GM19397 (cell line): ENCODE measurements at regions not wholly inside any gene's neighbourhood (a gene's known extent, or its start where the extent isn't known, plus 50 kb on each side); places are given as distances from the start of the nearest gene placed in this dataset.

ENCODE experiments used
- ATAC-seq: cut with Tn5 transposase; IDR thresholded peaks from one replicate; pipeline ENCODE4 v1.9.1; 2021; ENCODE audit warnings: mild to moderate bottlenecking, moderate library complexity; ENCODE audit not compliant: unreplicated experiment

GRCh38 chr7:21140622-21141021, 287.3 kb upstream of the SP4 start:
- ATAC-seq, result no peak

GRCh38 chr7:21141476-21141875, 286.4 kb upstream of the SP4 start:
- ATAC-seq, result no peak

GRCh38 chr7:21142081-21142480, 285.8 kb upstream of the SP4 start:
- no peak for ATAC-seq

GRCh38 chr7:21146642-21147423, 281.1 kb upstream of the SP4 start:
- ATAC-seq, result no peak

DNA sequence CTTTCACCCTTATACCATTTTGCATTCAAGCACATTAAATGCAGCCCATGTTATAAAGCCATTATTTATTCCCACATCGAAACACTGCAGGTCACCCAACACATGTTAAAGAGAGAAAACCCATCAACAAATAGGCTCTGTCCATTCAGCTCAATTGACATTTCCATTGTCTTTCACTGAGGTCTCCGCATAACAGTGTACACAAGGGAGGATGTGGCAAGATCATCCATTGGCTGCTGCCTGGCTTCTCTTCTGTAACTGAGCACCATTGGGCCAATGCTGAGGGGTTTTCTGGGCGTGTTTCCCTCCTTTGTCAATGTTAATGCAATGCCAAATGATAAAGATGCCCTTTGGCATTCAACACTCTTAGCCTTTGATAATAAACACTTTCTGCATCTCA, 278.1 kb upstream of the SP4 start:
- no peak for ATAC-seq

GRCh38 chr7:21154614-21155013, 273.3 kb upstream of the SP4 start:
- ATAC-seq, result no peak

- no peak for ATAC-seq
These were observed 268.4 kb upstream of the SP4 start for GRCh38 chr7:21159506-21159905.

DNA sequence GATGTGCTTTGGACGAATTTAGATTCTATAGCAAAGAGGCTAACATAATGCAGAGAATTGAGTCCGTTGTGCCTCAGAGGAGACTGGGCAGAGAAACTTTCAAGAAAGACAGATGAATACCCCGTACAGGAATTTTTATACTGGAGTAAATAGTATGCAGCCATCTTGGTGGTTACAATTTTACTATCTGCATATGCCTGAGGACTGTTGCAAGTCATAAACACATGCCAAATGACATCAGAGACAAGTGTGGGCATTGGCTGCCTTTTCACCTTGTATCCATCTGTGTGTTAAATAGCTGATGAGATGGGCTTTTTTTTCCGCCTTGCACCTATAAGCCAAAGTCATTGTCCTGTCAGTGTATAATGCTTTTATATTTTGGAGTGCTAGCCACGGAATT, 267.5 kb upstream of the SP4 start:
- ATAC-seq, result no peak

- ATAC-seq, result no peak
These were observed 259.9 kb upstream of the SP4 start for GRCh38 chr7:21167942-21168341.

DNA sequence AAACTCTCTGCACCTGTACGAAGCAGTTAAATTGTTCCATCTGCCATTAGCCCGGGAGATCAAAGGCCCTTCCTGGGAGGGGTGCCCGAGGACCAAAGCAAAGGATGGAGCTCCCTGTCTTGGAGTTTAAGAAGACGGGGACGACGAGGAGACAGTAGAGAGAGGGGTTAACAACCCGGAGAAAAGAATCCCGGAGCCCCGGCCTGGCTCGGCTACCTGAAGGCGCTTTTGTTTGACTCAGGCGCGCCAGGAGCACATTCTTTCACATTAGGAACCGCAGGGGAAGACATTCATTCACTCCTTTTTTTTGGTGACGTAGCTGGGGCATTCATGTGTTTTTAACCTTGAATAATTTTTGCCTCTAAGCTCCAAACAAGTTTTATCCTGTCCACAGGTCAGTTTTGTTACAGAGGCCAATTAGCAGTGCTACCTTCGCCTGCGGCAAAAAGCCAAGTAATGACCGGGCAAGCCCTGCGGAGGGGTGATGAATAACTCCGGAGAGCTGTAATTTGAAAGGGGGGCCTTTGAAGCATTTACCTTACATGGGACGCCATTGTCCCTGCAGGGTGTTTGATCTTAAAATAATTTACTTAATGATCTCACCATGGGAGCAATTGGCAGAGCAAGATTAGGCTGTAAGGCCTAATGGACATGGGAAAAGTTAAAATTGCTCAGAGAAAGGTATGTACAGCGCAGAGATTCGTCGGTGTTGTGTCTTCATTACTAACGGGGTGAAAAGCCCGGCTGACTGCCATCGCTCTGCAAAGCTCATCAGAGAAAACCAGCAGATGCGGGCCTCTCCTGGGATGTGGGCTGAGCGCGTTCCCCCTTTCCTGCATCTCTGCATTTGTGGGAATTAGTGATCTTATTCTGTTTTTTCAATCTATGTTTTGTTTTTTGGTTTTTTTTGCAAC, 258.0 kb upstream of the SP4 start:
- ATAC-seq, result no peak

DNA sequence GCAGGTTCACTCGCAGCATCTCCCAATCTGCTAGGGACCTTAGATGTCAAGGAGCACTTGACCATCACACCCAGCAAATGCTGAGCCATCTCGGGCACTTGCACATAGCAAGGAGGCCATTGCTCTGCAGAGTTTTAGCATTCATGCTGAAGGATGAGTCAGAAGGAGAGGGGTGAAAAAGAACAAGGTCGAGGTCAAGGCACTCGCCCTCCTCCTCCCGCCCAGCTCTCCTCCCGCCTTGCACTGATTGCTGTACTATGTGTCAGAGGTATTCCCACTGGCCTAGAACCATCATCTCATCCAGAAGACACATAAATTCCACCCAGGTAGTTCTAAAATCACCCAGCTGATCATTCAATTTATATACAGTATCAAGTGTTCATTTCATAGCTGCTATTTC, 255.1 kb upstream of the SP4 start:
- ATAC-seq, result no peak

GRCh38 chr7:21173436-21173835, 254.4 kb upstream of the SP4 start:
- ATAC-seq, result no peak

GRCh38 chr7:21175714-21176113, 252.2 kb upstream of the SP4 start:
- no peak for ATAC-seq

DNA sequence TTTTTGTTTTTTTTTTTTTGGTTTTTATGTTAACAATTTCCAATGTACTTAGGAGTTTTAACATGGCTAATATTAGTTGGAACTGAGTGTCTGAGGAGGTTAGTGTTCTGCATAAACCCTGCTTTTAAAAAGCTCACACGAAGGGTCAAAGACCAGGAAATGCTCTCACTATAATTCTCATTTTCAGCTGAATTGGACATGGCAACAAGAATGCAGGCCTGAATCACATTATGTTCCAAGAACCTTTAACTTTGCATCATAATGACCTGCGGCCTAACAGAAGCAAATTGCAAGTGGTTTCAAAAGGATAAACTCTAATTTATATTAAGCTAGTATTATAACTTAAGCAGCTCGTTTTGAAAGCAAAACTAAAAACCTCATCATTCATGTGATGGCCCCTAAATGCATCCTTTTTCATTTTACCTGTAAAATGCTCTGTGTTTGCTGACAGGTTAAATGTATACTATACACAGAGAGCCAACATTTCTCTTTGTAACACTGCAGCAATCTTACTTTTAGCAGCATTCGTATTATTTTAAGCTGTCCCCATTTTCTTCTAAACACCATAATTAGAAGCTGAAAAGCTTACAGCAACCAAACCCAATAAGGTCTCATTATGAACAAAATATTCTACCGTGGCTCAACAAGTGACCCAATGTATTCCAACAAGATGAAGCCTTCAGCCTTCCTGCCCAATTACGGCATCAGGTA, 242.8 kb upstream of the SP4 start:
- no peak for ATAC-seq

- no peak for ATAC-seq
These were observed 242.1 kb upstream of the SP4 start for GRCh38 chr7:21185653-21186265.

DNA sequence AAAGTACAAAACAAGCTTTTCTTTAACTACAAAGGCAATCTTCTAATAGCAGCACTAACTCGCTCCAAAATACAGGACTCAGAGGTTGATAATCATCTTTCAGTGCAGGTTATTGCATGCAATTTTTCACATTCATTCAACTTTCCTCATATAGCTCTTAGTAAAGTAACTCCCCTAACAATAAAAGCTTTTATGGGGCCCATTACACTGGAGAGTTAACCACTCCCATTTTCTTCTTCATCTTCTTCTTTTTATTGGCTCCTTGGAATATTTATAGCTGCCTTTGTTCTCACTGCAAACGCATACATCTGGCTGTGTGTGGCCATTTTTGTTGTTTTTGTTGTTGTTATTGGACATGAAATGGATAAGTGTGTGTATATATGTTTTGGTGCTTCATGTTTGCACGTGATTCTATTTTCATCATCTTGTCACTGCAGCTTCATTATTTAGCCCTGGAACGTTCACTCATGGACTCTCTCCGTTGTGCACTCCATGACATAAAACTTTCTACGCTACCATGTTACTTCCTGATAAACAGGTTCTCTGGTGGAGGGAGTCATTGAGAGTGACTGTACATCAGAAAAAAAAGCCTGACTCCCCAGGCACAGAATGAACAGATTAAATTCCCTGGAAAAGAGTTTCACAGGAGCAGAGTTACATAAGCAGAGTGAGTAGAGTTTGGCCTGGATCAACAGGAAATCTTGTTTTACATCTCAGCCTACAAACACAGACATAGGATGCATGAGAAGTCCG, 236.4 kb upstream of the SP4 start:
- no peak for ATAC-seq

GRCh38 chr7:21192657-21193056, 235.2 kb upstream of the SP4 start:
- ATAC-seq, result no peak

DNA sequence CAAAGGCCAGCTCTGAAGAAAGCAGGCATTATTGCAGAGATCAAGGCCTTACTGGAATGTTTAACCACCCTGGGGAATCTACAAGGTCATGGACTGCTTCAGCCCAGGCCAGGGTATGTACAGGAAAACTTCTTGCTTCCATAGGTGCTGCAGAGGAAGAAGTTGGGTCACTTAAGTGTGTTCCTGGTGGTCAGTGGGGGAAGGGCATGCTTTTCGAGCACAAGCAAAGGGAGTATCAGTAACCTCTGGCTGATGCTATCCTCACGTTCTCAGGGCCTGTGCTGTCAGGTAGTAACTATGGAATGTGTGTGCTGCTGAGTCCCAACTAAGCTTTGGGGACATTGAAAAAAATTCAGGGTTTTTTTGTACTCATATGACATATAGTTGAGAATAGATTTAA, 234.0 kb upstream of the SP4 start:
- no peak for ATAC-seq

DNA sequence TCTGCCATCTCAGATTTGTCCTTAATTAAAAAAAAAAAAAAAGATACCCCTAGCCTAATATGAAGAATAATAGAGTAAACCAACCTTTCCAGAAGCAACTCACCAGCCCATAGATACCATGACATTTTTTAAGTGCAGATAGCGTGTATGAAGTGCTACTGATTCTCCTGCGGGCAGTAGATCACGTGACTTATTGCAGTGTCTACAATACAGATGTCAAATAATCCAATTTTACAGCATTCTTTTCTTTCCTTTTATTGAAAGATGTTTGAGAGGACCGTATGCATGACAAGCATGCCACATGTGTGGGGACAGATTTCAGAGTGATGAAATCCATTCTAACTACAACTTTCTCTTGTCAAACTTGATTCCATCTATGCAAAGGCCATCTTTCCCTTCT, 232.9 kb upstream of the SP4 start:
- no peak for ATAC-seq

DNA sequence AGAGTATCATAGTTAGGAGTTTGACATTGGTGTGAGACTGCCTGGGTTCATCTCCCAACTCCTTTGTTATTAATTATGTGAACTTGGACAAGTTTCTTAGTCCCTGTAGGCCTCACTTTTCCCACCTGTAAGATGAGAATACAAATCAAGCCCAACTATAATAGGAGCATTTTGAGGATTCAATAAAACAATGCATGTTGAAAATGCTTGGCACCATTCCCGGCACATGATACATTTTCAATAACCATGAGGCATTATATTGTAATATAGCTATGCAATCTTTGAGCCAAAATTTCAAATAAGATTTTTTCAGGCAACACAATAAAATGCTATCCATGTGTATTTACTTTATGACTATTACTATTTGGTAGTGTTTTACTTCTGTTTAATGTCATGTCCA, 229.0 kb upstream of the SP4 start:
- no peak for ATAC-seq
